OCI-LY7 (cell line): ENCODE measurements at regions not wholly inside any gene's neighbourhood (a gene's known extent, or its start where the extent isn't known, plus 50 kb on each side); places are given as distances from the start of the nearest gene placed in this dataset.

Experiments
- EZH2phosphoT487 ChIP-seq: fragments of 200-600 bp; sonication (generic); IDR thresholded peaks from 2 replicates; pipeline ENCODE4 v1.6.1; 2018; ENCODE audit warnings: low read depth, borderline replicate concordance, mild to moderate bottlenecking, mixed run types, antibody characterized with exemption, low read length, moderate library complexity, mixed read lengths
- TF ChIP-seq, protein P1 (sequence below): fragments of 200-600 bp; sonication (generic); conservative IDR thresholded peaks from 2 replicates; pipeline ENCODE4 v1.5.1; 2014; ENCODE audit warnings: mild to moderate bottlenecking, antibody characterized with exemption, low read length, moderate library complexity, mixed read lengths

DNA sequence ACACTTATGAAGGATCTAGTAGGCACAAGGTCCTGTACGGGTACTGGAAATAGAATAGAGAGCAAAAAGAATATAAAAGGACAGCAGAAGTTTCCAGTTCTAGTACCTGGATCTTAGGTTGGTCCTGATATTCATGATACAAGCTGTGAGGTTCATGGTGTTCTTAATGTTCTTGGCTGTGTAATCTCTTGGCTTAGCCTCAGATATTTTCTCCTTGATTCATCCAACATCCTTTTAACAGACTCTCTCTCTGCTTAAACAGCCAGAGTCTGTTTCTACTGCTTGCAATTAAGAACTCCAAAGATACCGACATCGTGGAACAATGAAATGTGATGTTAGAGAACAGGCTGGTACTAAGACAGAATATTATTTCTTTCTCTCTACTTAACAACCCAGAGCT is 49.9 kb downstream of the CNTN3 start:
- TF ChIP-seq, protein P1, sequence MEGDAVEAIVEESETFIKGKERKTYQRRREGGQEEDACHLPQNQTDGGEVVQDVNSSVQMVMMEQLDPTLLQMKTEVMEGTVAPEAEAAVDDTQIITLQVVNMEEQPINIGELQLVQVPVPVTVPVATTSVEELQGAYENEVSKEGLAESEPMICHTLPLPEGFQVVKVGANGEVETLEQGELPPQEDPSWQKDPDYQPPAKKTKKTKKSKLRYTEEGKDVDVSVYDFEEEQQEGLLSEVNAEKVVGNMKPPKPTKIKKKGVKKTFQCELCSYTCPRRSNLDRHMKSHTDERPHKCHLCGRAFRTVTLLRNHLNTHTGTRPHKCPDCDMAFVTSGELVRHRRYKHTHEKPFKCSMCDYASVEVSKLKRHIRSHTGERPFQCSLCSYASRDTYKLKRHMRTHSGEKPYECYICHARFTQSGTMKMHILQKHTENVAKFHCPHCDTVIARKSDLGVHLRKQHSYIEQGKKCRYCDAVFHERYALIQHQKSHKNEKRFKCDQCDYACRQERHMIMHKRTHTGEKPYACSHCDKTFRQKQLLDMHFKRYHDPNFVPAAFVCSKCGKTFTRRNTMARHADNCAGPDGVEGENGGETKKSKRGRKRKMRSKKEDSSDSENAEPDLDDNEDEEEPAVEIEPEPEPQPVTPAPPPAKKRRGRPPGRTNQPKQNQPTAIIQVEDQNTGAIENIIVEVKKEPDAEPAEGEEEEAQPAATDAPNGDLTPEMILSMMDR, result no peak
- TF ChIP-seq EZH2phosphoT487, result no peak
